ENCODE measurements at regions not wholly inside any gene's neighbourhood (a gene's known extent, or its start where the extent isn't known, plus 50 kb on each side); places are given as distances from the start of the nearest gene placed in this dataset.

GRCh38 chr6:91672201-91672600 is 1085.3 kb upstream of the MAP3K7 start:
- no peak for TF ChIP-seq CTCF (optimal IDR thresholded peaks at IDR 0.05 in 1 of 3, IDR thresholded peaks at IDR 0.05 in 1 of 3, conservative IDR thresholded peaks at IDR 0.05 in 1 of 3; ENCODE audit: extremely low read depth in 1 of 3, insufficient read depth in 2 of 3, low read length in 3 of 3)
- no peak for TF ChIP-seq EZH2 (IDR thresholded peaks at IDR 0.05; ENCODE audit: low read length)
- no peaks in the 10 kb centered on the region for H3K4me1 ChIP-seq (ENCODE audit: control insufficient read depth, extremely low read depth, insufficient read depth, low read length)
- no peak overlapping the region for H3K27ac ChIP-seq (ENCODE audit: control insufficient read depth, insufficient read depth, low read length)
- H3K9me3 ChIP-seq (ENCODE audit: control insufficient read depth, low read depth, low read length) = no peaks in the 10 kb centered on the region
- no peak overlapping the region for H3K9ac ChIP-seq (ENCODE audit: control insufficient read depth, extremely low read depth, insufficient read depth, low read length)
- no peaks in the 10 kb centered on the region for H3K9me1 ChIP-seq (ENCODE audit: control insufficient read depth, extremely low read depth, insufficient read depth, low read length)
- no peak overlapping the region for H3K4me2 ChIP-seq (ENCODE audit: control insufficient read depth, extremely low read depth, insufficient read depth, low read depth, low read length)
- FAIRE-seq (no peak), DNase-seq (ENCODE audit: low read depth, low spot score) (no peak)
- no peaks in the 10 kb centered on the region for H3K79me2 ChIP-seq (ENCODE audit: control insufficient read depth, insufficient read depth, low read length)
- H4K20me1 ChIP-seq (ENCODE audit: control insufficient read depth, extremely low read depth, insufficient read depth, low read length) = no peaks in the 10 kb centered on the region
- no peaks in the 10 kb centered on the region for H3K36me3 ChIP-seq (ENCODE audit: control insufficient read depth in 2 of 2, extremely low read depth in 1 of 2, insufficient read depth in 2 of 2, low read length in 2 of 2)
- dilution Hi-C loops (cut with MboI; ENCODE audit: extremely low pct_ligation_motif_present, low sequenced_read_pairs) = no loop called here
- H3K4me3 ChIP-seq (ENCODE audit: control insufficient read depth in 2 of 3, extremely low read depth in 1 of 3, insufficient read depth in 2 of 3, low read depth in 1 of 3, low read length in 3 of 3) = no peak overlapping the region
- H3K27me3 ChIP-seq (ENCODE audit: control insufficient read depth, extremely low read depth, insufficient read depth, low read length) = no peaks in the 10 kb centered on the region
- H2AFZ ChIP-seq (ENCODE audit: control insufficient read depth, low read length) = no peak overlapping the region

GRCh38 chr6:91669871-91670268 is 1083.0 kb upstream of the MAP3K7 start:
- Histone ChIP-seq H3K36me3 (ENCODE audit: control insufficient read depth in 2 of 2, extremely low read depth in 1 of 2, insufficient read depth in 2 of 2, low read length in 2 of 2) (no peaks in the 10 kb centered on the region), H3K4me2 (ENCODE audit: control insufficient read depth, extremely low read depth, insufficient read depth, low read depth, low read length) (no peak overlapping the region), H3K27me3 (ENCODE audit: control insufficient read depth, extremely low read depth, insufficient read depth, low read length) (no peaks in the 10 kb centered on the region), H3K27ac (ENCODE audit: control insufficient read depth, insufficient read depth, low read length) (no peak overlapping the region), H4K20me1 (ENCODE audit: control insufficient read depth, extremely low read depth, insufficient read depth, low read length) (no peaks in the 10 kb centered on the region), H2AFZ (ENCODE audit: control insufficient read depth, low read length) (no peak overlapping the region), H3K4me3 (ENCODE audit: control insufficient read depth in 2 of 3, extremely low read depth in 1 of 3, insufficient read depth in 2 of 3, low read depth in 1 of 3, low read length in 3 of 3) (no peak overlapping the region), H3K79me2 (ENCODE audit: control insufficient read depth, insufficient read depth, low read length) (no peaks in the 10 kb centered on the region), H3K9me3 (ENCODE audit: control insufficient read depth, low read depth, low read length) (no peaks in the 10 kb centered on the region), H3K9me1 (ENCODE audit: control insufficient read depth, extremely low read depth, insufficient read depth, low read length) (no peaks in the 10 kb centered on the region), H3K4me1 (ENCODE audit: control insufficient read depth, extremely low read depth, insufficient read depth, low read length) (no peaks in the 10 kb centered on the region), H3K9ac (ENCODE audit: control insufficient read depth, extremely low read depth, insufficient read depth, low read length) (no peak overlapping the region)
- no peak for TF ChIP-seq CTCF (optimal IDR thresholded peaks at IDR 0.05 in 1 of 3, IDR thresholded peaks at IDR 0.05 in 1 of 3, conservative IDR thresholded peaks at IDR 0.05 in 1 of 3; ENCODE audit: extremely low read depth in 1 of 3, insufficient read depth in 2 of 3, low read length in 3 of 3)
- TF ChIP-seq EZH2 (IDR thresholded peaks at IDR 0.05; ENCODE audit: low read length) = no peak
- DNase-seq (ENCODE audit: low read depth, low spot score) = no peak
- dilution Hi-C loops (cut with MboI; ENCODE audit: extremely low pct_ligation_motif_present, low sequenced_read_pairs) = no loop called here
- no peak for FAIRE-seq

Measured in keratinocyte (primary cell).